K562 (cell line): ENCODE measurements at regions not wholly inside any gene's neighbourhood (a gene's known extent, or its start where the extent isn't known, plus 50 kb on each side); places are given as distances from the start of the nearest gene placed in this dataset.

Source experiments
- ATAC-seq: fragments of 200-7000 bp; cut with Tn5 transposase; 3 replicates; pipeline ENCODE4 v1.9.1; 2020; ENCODE audit warnings: moderate library complexity
- BruUV-seq: library from RNA; stranded (reverse); fragments of 400-500 nt; replicated peaks from 2 replicates; lab custom pipeline; 2021; lab: Mats Ljungman, UMichigan
- CTCF ChIA-PET: fragments of 300-600 bp; formaldehyde crosslinking; extraction: SDS; loops from one replicate; lab custom pipeline; 2021; ENCODE audit warnings: low intra/inter-chr PET ratio; lab: Yijun Ruan, JAX
- POLR2A ChIA-PET: fragments of 300-600, 350-650 bp; sonication (Branson Sonifier 250); formaldehyde crosslinking; extraction: SDS; loops from one replicate; lab custom pipeline; 2021; ENCODE audit warnings: antibody characterized with exemption, inconsistent platforms; lab: Yijun Ruan, JAX
- DNase-seq, 4 experiments: peaks; one replicate each; pipeline versions ENCODE4 v3.0.0 to v3.0.0-alpha.2; 2011 to 2018; ENCODE audit warnings: low spot score in 3 of 4, mixed read lengths in 3 of 4; ENCODE audit errors: extremely low read depth in 1 of 4
- FAIRE-seq: peaks from 2 replicates; lab custom pipeline; 2011; peaks lifted over from hg19 to GRCh38; lab: Jason Lieb, UNC
- H2AFZ ChIP-seq: 2 replicates; pipeline ENCODE4 v1.6.0; 2011; ENCODE audit warnings: low read depth, low read length, control low read depth, inconsistent platforms
- H3K27ac ChIP-seq: fragments of 200-600 bp; 3 replicates; pipeline ENCODE4 v1.8.0; 2011; ENCODE audit warnings: low read depth, mild to moderate bottlenecking, control low read depth, inconsistent platforms, low read length, moderate library complexity, mixed read lengths; ENCODE audit errors: extremely low read depth
- H3K27me3 ChIP-seq, 2 experiments: fragments of 300-600 bp in 1 of 2; 2 replicates in 1 of 2; 3 replicates in 1 of 2; pipeline versions ENCODE4 v1.6.0 to v1.8.0; 2011; ENCODE audit warnings: inconsistent platforms in 2 of 2, low read length in 2 of 2, mild to moderate bottlenecking in 1 of 2, mixed read lengths in 1 of 2, moderate library complexity in 1 of 2; ENCODE audit not compliant: control insufficient read depth in 2 of 2, insufficient read depth in 2 of 2
- H3K36me3 ChIP-seq: fragments of 300-600 bp; 3 replicates; pipeline ENCODE4 v1.8.0; 2011; ENCODE audit warnings: mild to moderate bottlenecking, low read length, inconsistent platforms; ENCODE audit not compliant: control insufficient read depth, insufficient read depth
- H3K4me1 ChIP-seq, 2 experiments: fragments of 200-600 bp in 1 of 2; replicated peaks in 1 of 2; 2 replicates in 1 of 2; 3 replicates in 1 of 2; pipeline versions ENCODE4 v1.5.1 to v1.8.0; 2011; ENCODE audit warnings: inconsistent platforms in 2 of 2, low read length in 2 of 2, mild to moderate bottlenecking in 1 of 2, mixed read lengths in 1 of 2, moderate library complexity in 1 of 2; ENCODE audit not compliant: control insufficient read depth in 2 of 2, insufficient read depth in 2 of 2
- H3K4me2 ChIP-seq: 2 replicates; pipeline ENCODE4 v1.6.1; 2011; ENCODE audit warnings: low read length, control low read depth, inconsistent platforms, mixed read lengths; ENCODE audit not compliant: insufficient read depth
- H3K4me3 ChIP-seq: fragments of 200-600 bp; sonication (generic), shearing (Covaris generic); 2 replicates; pipeline ENCODE4 v1.5.1; 2016; ENCODE audit warnings: control low read depth, inconsistent platforms
- H3K79me2 ChIP-seq: fragments of 200-600 bp; 3 replicates; pipeline ENCODE4 v1.8.0; 2011; ENCODE audit warnings: low read length, inconsistent platforms; ENCODE audit not compliant: control insufficient read depth, insufficient read depth
- H3K9ac ChIP-seq, 2 experiments: 2 replicates each; pipeline versions ENCODE4 v1.6.0 to v1.6.1; 2011; ENCODE audit warnings: low read depth in 2 of 2, low read length in 2 of 2, control low read depth in 1 of 2, inconsistent platforms in 1 of 2, mild to moderate bottlenecking in 1 of 2, mixed read lengths in 1 of 2; ENCODE audit not compliant: insufficient read depth in 1 of 2
- H3K9me1 ChIP-seq: one replicate; pipeline ENCODE4 v1.6.0; 2011; ENCODE audit warnings: inconsistent platforms, mild to moderate bottlenecking, low read length, moderate library complexity; ENCODE audit not compliant: control insufficient read depth, insufficient read depth
- H3K9me3 ChIP-seq: replicated peaks from 2 replicates; pipeline ENCODE4 v1.5.1; 2011; ENCODE audit warnings: low read depth, low read length, inconsistent platforms; ENCODE audit not compliant: control insufficient read depth, insufficient read depth
- H4K20me1 ChIP-seq: replicated peaks from 2 replicates; pipeline ENCODE4 v1.6.1; 2011; ENCODE audit warnings: low read length, inconsistent platforms, mixed read lengths; ENCODE audit not compliant: control insufficient read depth, insufficient read depth
- MBD2 ChIP-seq: sonication (generic); IDR thresholded peaks from 2 replicates; pipeline ENCODE4 v1.6.1; 2016; ENCODE audit warnings: low read depth, borderline replicate concordance
- NCOA6 ChIP-seq: fragments of 450-650 bp; IDR thresholded peaks from 2 replicates; pipeline ENCODE4 v1.6.1; 2017; ENCODE audit warnings: mild to moderate bottlenecking
- PRDM10 ChIP-seq: fragments of 450-650 bp; IDR thresholded peaks from 2 replicates; pipeline ENCODE4 v1.6.1; 2018; ENCODE audit not compliant: partially characterized antibody
- RAD21 ChIP-seq, 2 experiments: fragments of 250-450 bp in 1 of 2; fragments of 450-650 bp in 1 of 2; sonication (Bioruptor Pico) in 1 of 2; formaldehyde crosslinking in 1 of 2; IDR thresholded peaks in 1 of 2; conservative IDR thresholded peaks in 1 of 2; 2 replicates each; pipeline versions ENCODE4 v1.4.0 to v1.8.0; 2020 to 2022; ENCODE audit warnings: mild to moderate bottlenecking in 2 of 2, moderate library complexity in 1 of 2
- SAP30 ChIP-seq: fragments of 200-600 bp; sonication (generic); IDR thresholded peaks from 2 replicates; pipeline ENCODE4 v1.6.1; 2012; ENCODE audit warnings: borderline replicate concordance, low read depth, mild to moderate bottlenecking, moderate library complexity, low read length, control low read depth, inconsistent platforms; ENCODE audit not compliant: insufficient read depth, poor library complexity, severe bottlenecking
- SOX6 ChIP-seq: fragments of 450-650 bp; IDR thresholded peaks from 2 replicates; pipeline ENCODE4 v1.6.1; 2014; ENCODE audit warnings: mild to moderate bottlenecking
- ZBTB43 ChIP-seq: sonication (generic); formaldehyde crosslinking; IDR thresholded peaks from 2 replicates; pipeline ENCODE4 v1.8.0; 2023; ENCODE audit warnings: mild to moderate bottlenecking, missing genetic modification reagents
- ZKSCAN1 ChIP-seq: fragments of 150-350 bp; IDR thresholded peaks from 2 replicates; pipeline ENCODE4 v1.6.1; 2016; ENCODE audit warnings: low read depth, low read length
- WGBS: fragments of 100-300 bp; shearing (Covaris generic); methylation state at CpG from one replicate; pipeline ENCODE4 v1.1.6; 2016; ENCODE audit warnings: low coverage, mixed read lengths; ENCODE audit not compliant: insufficient coverage; ENCODE audit errors: missing lambda C conversion rate; 5-methylcytosine and 5-hydroxymethylcytosine counted together
- in situ Hi-C: fragments of 300-500 bp; cut with MboI; formaldehyde crosslinking; loops from 4 replicates; pipeline ENCODE4 v1.15.0; 2018; ENCODE audit warnings: inconsistent platforms, mixed read lengths
- intact Hi-C: fragments of 100-400 bp; cut with micrococcal nuclease; formaldehyde crosslinking; loops from 2 replicates; pipeline ENCODE4 v1.14.2; 2022
- TF ChIP-seq, protein P1 (sequence below), 3 experiments: fragments of 200-800 bp in 1 of 3; sonication (Bioruptor generic) in 1 of 3; sonication (generic) in 1 of 3; formaldehyde crosslinking in 1 of 3; IDR thresholded peaks; 2 replicates each; pipeline versions ENCODE4 v1.6.1 to v1.8.0; 2016 to 2022; ENCODE audit warnings: mild to moderate bottlenecking in 2 of 3, missing compliant biosample characterization in 2 of 3, missing genetic modification characterization in 2 of 3, missing genetic modification reagents in 1 of 3
- TF ChIP-seq, protein P2 (sequence below): fragments of 250-450 bp; sonication (Bioruptor Pico); IDR thresholded peaks from 2 replicates; pipeline ENCODE4 v1.5.0; 2021; ENCODE audit warnings: mild to moderate bottlenecking, moderate library complexity

DNA sequence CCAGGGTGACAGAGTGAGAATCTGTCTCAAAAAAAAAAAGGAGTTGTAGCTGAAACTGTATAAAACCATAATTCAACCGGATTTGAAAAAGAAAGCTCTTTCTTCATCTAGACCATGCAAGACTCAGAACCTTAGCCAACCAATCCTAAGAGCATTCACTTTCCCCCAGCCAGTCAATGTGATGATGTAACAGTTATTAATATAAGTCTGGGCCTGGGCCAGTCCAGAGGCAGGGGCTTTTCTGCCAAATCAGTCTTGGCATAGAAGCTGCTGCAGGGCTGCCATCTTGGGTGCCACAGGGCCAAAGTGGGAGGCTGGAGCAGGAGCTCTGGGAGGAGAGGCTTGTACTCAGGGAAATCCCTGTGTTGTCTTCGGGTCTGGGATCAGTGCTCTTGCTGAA lies 288.4 kb downstream of the CLIC5 start:
- H3K27me3 ChIP-seq = peaks cover 0 to 12% of the 10 kb centered on the region in 2 experiments; a peak in 2 of 5 replicates
- H3K9me1 ChIP-seq = no peaks in the 10 kb centered on the region
- no peak overlapping the region for H3K9ac ChIP-seq
- H3K36me3 ChIP-seq = no peaks in the 10 kb centered on the region
- no TSS peak for BruUV-seq
- in situ Hi-C loops (no loop called here), intact Hi-C loops (no loop called here)
- no peak overlapping the region for H3K4me3 ChIP-seq
- no peaks in the 10 kb centered on the region for H3K79me2 ChIP-seq
- ChIA-PET CTCF (no interaction called here), POLR2A (interaction anchor here (1.4 kb wide), 1 partner anchor 10 kb away, joined by 3 read pairs; no protein-coding TSS in a partner anchor)
- H3K4me2 ChIP-seq = no peak overlapping the region
- no peak overlapping the region for H2AFZ ChIP-seq
- DNase-seq = no peak
- no peak for FAIRE-seq
- no peak for ATAC-seq
- 0 out of 2 replicates have a peak, but pooled peaks cover 2% of the 10 kb centered on the region for H4K20me1 ChIP-seq
- H3K9me3 ChIP-seq = no peaks in the 10 kb centered on the region
- 0% methylated on average over 2 of the region's 2 CpGs for whole genome bisulfite sequencing
- no peaks in the 10 kb centered on the region for H3K4me1 ChIP-seq
- H3K27ac ChIP-seq = no peak overlapping the region
- TF ChIP-seq, protein P1, sequence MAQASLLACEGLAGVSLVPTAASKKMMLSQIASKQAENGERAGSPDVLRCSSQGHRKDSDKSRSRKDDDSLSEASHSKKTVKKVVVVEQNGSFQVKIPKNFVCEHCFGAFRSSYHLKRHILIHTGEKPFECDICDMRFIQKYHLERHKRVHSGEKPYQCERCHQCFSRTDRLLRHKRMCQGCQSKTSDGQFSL (CRISPR knock-in tag; IDR thresholded peaks at IDR 0.05) = no peak
- TF ChIP-seq, protein P1 (tag; IDR thresholded peaks at IDR 0.05) = no peak
- TF ChIP-seq, protein P2, sequence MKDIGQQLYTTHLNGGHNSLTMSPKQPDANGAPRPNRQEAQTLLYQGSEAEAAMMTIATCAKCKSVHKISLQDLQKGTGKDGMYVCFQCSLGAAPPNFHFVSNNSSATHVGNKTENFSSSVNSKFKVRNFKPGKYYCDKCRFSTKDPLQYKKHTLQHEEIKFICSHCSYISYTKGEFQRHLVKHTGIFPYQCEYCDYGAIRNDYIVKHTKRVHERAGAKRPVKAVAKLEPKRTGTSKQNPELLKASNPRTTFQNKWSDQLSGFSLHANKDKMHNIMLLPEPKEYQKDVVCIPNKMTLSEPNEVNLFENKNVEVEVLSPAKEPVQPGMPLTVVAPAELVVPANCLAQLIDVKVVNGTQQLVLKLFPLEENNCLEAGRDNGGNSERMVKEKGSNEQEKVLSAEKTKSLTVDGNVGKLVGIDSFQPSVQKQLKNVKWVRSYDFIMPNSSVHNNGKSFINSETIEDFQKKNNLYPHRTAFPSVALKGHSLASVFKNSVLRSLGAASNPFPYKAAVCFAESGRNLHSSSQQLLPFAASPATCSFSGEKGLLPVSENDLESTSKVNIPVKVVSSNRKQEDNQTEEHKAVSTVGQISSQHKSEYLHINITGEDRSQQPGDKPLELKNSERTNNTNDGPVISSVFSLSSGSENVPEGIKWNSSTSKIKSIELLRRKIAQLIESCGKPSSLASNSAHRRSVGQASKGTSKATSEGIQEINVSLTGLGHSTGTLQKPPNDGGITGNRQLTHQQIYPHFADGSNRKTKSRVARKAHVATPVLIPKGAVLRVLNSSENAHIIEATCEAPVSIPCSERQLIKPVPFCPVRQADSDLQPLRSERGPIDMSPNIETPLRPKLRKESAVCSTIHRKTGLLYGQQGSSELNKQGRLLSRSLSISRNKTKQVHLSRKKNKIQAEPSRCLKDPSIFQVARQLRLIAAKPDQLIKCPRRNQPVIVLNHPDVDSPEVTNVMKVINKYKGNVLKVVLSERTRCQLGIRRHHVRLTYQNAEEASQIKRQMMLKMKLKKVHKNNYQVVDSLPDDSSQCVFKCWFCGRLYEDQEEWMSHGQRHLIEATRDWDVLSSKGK (CRISPR knock-in tag) = no peak
- TF ChIP-seq ZBTB43 (no peak), RAD21 (CRISPR knock-in tag; conservative IDR thresholded peaks at IDR 0.05 in 1 of 2, IDR thresholded peaks at IDR 0.05 in 1 of 2) (no peak), NCOA6 (no peak), SOX6 (no peak), SAP30 (no peak), PRDM10 (no peak), MBD2 (no peak), ZKSCAN1 (no peak)
